H1 (cell line): ENCODE measurements at regions not wholly inside any gene's neighbourhood (a gene's known extent, or its start where the extent isn't known, plus 50 kb on each side); places are given as distances from the start of the nearest gene placed in this dataset.

Experiments used
- CTCF ChIA-PET: fragments of 300-600 bp; sonication (Branson Sonifier 250); formaldehyde crosslinking; loops from one replicate; lab custom pipeline; 2021; ENCODE audit not compliant: partially characterized antibody; lab: Charles Lee
- POLR2A ChIA-PET: fragments of 300-600 bp; sonication (Branson Sonifier 250); formaldehyde crosslinking; loops from one replicate; lab custom pipeline; 2021; ENCODE audit warnings: inconsistent platforms; ENCODE audit not compliant: partially characterized antibody; lab: Charles Lee
- DNase-seq, 2 experiments: peaks; one replicate each; pipeline versions ENCODE4 v3.0.0 to v3.0.0-alpha.2; 2010 to 2022; ENCODE audit warnings: low spot score in 2 of 2, low read depth in 1 of 2, mixed read lengths in 1 of 2
- FAIRE-seq: peaks from 2 replicates; lab custom pipeline; 2011; peaks lifted over from hg19 to GRCh38; lab: Jason Lieb, UNC
- H2AFZ ChIP-seq: 2 replicates; pipeline ENCODE4 v1.8.1; 2012; ENCODE audit warnings: low read length, inconsistent platforms
- H2AK5ac ChIP-seq: 2 replicates; pipeline ENCODE4 v1.6.1; 2013; ENCODE audit warnings: low read depth, low read length
- H2BK120ac ChIP-seq: replicated peaks from 2 replicates; pipeline ENCODE3; 2013; ENCODE audit warnings: low read depth, low read length, inconsistent platforms
- H2BK12ac ChIP-seq: 2 replicates; pipeline ENCODE4 v1.6.1; 2013; ENCODE audit warnings: low read depth, low read length
- H2BK15ac ChIP-seq: 2 replicates; pipeline ENCODE4 v1.6.1; 2013; ENCODE audit warnings: low read length
- H2BK20ac ChIP-seq: 2 replicates; pipeline ENCODE4 v1.6.1; 2013; ENCODE audit warnings: low read length
- H2BK5ac ChIP-seq: 2 replicates; pipeline ENCODE4 v1.6.1; 2013; ENCODE audit warnings: low read depth, low read length
- H3K14ac ChIP-seq: 2 replicates; pipeline ENCODE4 v1.6.1; 2013; ENCODE audit warnings: inconsistent platforms; ENCODE audit not compliant: insufficient read length
- H3K18ac ChIP-seq: 2 replicates; pipeline ENCODE4 v1.6.1; 2013; ENCODE audit warnings: low read length; ENCODE audit errors: extremely low read depth
- H3K23ac ChIP-seq: 2 replicates; pipeline ENCODE4 v1.6.1; 2013; ENCODE audit warnings: inconsistent platforms; ENCODE audit not compliant: insufficient read length
- H3K23me2 ChIP-seq: 2 replicates; pipeline ENCODE4 v1.6.1; 2013; ENCODE audit warnings: low read depth, low read length
- H3K27ac ChIP-seq: 2 replicates; pipeline ENCODE4 v1.6.1; 2011; ENCODE audit warnings: low read depth, low read length, inconsistent platforms
- H3K27me3 ChIP-seq, 4 experiments: replicated peaks in 1 of 4; 1 replicate in 1 of 4; 2 replicates in 3 of 4; pipeline versions ENCODE4 v1.6.1 to v1.8.1; 2011 to 2013; ENCODE audit warnings: low read length in 3 of 4, mild to moderate bottlenecking in 3 of 4, inconsistent platforms in 2 of 4, mixed read lengths in 2 of 4, moderate library complexity in 1 of 4; ENCODE audit not compliant: control insufficient read depth in 3 of 4, insufficient read depth in 3 of 4; ENCODE audit errors: extremely low read depth in 1 of 4
- H3K36me3 ChIP-seq, 4 experiments: 2 replicates each; pipeline versions ENCODE4 v1.6.1 to v1.8.1; 2011 to 2013; ENCODE audit warnings: mild to moderate bottlenecking in 4 of 4, low read length in 3 of 4, moderate library complexity in 2 of 4, control low read depth in 1 of 4, inconsistent platforms in 1 of 4; ENCODE audit not compliant: insufficient read depth in 4 of 4, control insufficient read depth in 2 of 4
- H3K4ac ChIP-seq: replicated peaks from 2 replicates; pipeline ENCODE3; 2013; ENCODE audit warnings: low read length, low read depth, mixed read lengths, inconsistent platforms; ENCODE audit not compliant: insufficient read length
- H3K4me1 ChIP-seq, 4 experiments: replicated peaks in 1 of 4; 1 replicate in 1 of 4; 2 replicates in 3 of 4; pipeline versions ENCODE4 v1.6.1 to v1.8.1; 2011 to 2013; ENCODE audit warnings: low read length in 3 of 4, inconsistent platforms in 2 of 4, mixed read lengths in 1 of 4; ENCODE audit not compliant: insufficient read depth in 4 of 4, control insufficient read depth in 3 of 4
- H3K4me2 ChIP-seq, 2 experiments: 2 replicates each; pipeline versions ENCODE4 v1.6.1 to v1.8.1; 2011 to 2013; ENCODE audit warnings: low read depth in 2 of 2, low read length in 2 of 2, control low read depth in 1 of 2, inconsistent platforms in 1 of 2, mild to moderate bottlenecking in 1 of 2; ENCODE audit not compliant: insufficient read depth in 1 of 2
- H3K4me3 ChIP-seq, 4 experiments: fragments of 200-600, 300-600 bp in 1 of 4; sonication (generic), shearing (Covaris generic), sonication (Bioruptor Twin) in 1 of 4; 2 replicates each; pipeline versions ENCODE4 v1.5.1 to v1.8.1; 2011 to 2016; ENCODE audit warnings: low read length in 4 of 4, low read depth in 3 of 4, control low read depth in 2 of 4, inconsistent platforms in 2 of 4, mild to moderate bottlenecking in 2 of 4, mixed read lengths in 1 of 4, moderate library complexity in 1 of 4; ENCODE audit not compliant: insufficient read depth in 2 of 4; ENCODE audit errors: extremely low read depth in 1 of 4
- H3K56ac ChIP-seq: replicated peaks from 2 replicates; pipeline ENCODE3; 2013; ENCODE audit warnings: low read depth, mild to moderate bottlenecking, mixed read lengths, low read length, inconsistent platforms; ENCODE audit not compliant: insufficient read length
- H3K79me1 ChIP-seq: 2 replicates; pipeline ENCODE4 v1.6.1; 2013; ENCODE audit warnings: low read depth, low read length, control low read depth
- H3K79me2 ChIP-seq, 2 experiments: 2 replicates each; pipeline versions ENCODE4 v1.6.1 to v1.8.1; 2012 to 2013; ENCODE audit warnings: low read length in 2 of 2, mild to moderate bottlenecking in 2 of 2, inconsistent platforms in 1 of 2; ENCODE audit not compliant: insufficient read depth in 2 of 2, control insufficient read depth in 1 of 2
- H3K9ac ChIP-seq, 4 experiments: replicated peaks in 1 of 4; 1 replicate in 1 of 4; 2 replicates in 3 of 4; pipeline versions ENCODE4 v1.6.1 to v1.8.1; 2011 to 2013; ENCODE audit warnings: low read depth in 3 of 4, low read length in 3 of 4, control low read depth in 2 of 4, mild to moderate bottlenecking in 2 of 4, moderate library complexity in 2 of 4, inconsistent platforms in 1 of 4; ENCODE audit errors: extremely low read depth in 1 of 4
- H3K9me3 ChIP-seq, 2 experiments: 2 replicates each; pipeline versions ENCODE4 v1.6.1 to v1.8.1; 2012 to 2013; ENCODE audit warnings: mild to moderate bottlenecking in 2 of 2, moderate library complexity in 2 of 2, control low read depth in 1 of 2, inconsistent platforms in 1 of 2, low read depth in 1 of 2, low read length in 1 of 2, mixed read lengths in 1 of 2; ENCODE audit not compliant: insufficient read depth in 2 of 2
- H4K20me1 ChIP-seq, 2 experiments: replicated peaks in 1 of 2; 2 replicates each; pipeline versions ENCODE3 to v1.8.1; 2011 to 2013; ENCODE audit warnings: inconsistent platforms in 2 of 2, low read length in 2 of 2, mild to moderate bottlenecking in 1 of 2; ENCODE audit not compliant: insufficient read depth in 2 of 2, control insufficient read depth in 1 of 2
- H4K5ac ChIP-seq: 2 replicates; pipeline ENCODE4 v1.6.1; 2013; ENCODE audit warnings: low read length, low read depth, mixed read lengths, inconsistent platforms; ENCODE audit not compliant: insufficient read length
- H4K8ac ChIP-seq: 2 replicates; pipeline ENCODE4 v1.8.0; 2013; ENCODE audit warnings: mild to moderate bottlenecking, moderate library complexity, low read length, inconsistent platforms; ENCODE audit not compliant: insufficient read depth; ENCODE audit errors: extremely low read depth
- H4K91ac ChIP-seq: replicated peaks from 2 replicates; pipeline ENCODE3; 2013; ENCODE audit warnings: low read length, mixed read lengths, inconsistent platforms; ENCODE audit not compliant: insufficient read length
- EGR1 ChIP-seq: IDR thresholded peaks from 2 replicates; pipeline ENCODE4 v1.6.1; 2011; ENCODE audit warnings: low read depth, low read length, borderline replicate concordance
- FOSL1 ChIP-seq: IDR thresholded peaks from 2 replicates; pipeline ENCODE4 v1.6.1; 2011; ENCODE audit warnings: mild to moderate bottlenecking, low read depth, low read length, moderate library complexity; ENCODE audit not compliant: insufficient read depth
- NANOG ChIP-seq: IDR thresholded peaks from 2 replicates; pipeline ENCODE4 v1.6.1; 2011; ENCODE audit warnings: low read length, low read depth, mild to moderate bottlenecking, inconsistent platforms; ENCODE audit not compliant: insufficient read depth, poor library complexity, severe bottlenecking
- WGBS, 2 experiments: shearing (Covaris generic) in 1 of 2; methylation state at CpG; one replicate each; pipeline versions ENCODE4 v1.1.6 to v1.1.7; 2013 to 2015; ENCODE audit warnings: low lambda C conversion rate in 2 of 2, mixed read lengths in 2 of 2, inconsistent platforms in 1 of 2, low coverage in 1 of 2, missing lambda C conversion rate in 1 of 2; ENCODE audit not compliant: insufficient replicate concordance in 2 of 2, insufficient coverage in 1 of 2, insufficient read length in 1 of 2; ENCODE audit errors: extremely low coverage in 1 of 2, missing lambda C conversion rate in 1 of 2; 5-methylcytosine and 5-hydroxymethylcytosine counted together

DNA sequence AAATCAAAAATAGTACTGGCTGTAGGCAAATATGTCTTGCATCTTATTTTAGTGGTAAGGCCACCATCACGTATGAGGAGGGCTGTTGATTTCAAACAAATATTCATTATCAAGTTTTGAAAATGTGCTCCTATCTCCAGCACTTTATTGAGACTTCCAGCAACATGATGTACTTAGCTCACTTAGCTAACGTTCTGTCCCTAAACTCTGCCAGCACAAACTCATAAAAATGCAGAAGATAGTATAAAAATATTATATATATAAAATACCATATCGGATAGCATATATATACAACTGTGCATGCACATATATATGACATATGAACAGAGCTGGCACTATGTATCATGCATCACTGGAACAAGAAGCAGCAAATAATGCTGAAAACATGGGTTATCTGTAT is 762.3 kb downstream of the C6orf118 start:
- no peak overlapping the region for H3K56ac ChIP-seq
- H3K4me3 ChIP-seq = no peak overlapping the region
- H3K79me1 ChIP-seq = no peaks in the 10 kb centered on the region
- H2BK12ac ChIP-seq = no peak overlapping the region
- no peak overlapping the region for H3K23ac ChIP-seq
- no peak overlapping the region for H3K4me2 ChIP-seq
- TF ChIP-seq EGR1 (no peak), NANOG (no peak), FOSL1 (no peak)
- H3K18ac ChIP-seq = no peak overlapping the region
- no peak overlapping the region for H2AK5ac ChIP-seq
- H2AFZ ChIP-seq = no peak overlapping the region
- H4K5ac ChIP-seq = no peak overlapping the region
- no peaks in the 10 kb centered on the region for H3K79me2 ChIP-seq
- H2BK20ac ChIP-seq = no peak overlapping the region
- H4K20me1 ChIP-seq = no peaks in the 10 kb centered on the region
- H3K4ac ChIP-seq = no peak overlapping the region
- 0 out of 4 replicates have a peak, but pooled peaks cover 0 to 3% of the 10 kb centered on the region in 2 experiments for H3K9me3 ChIP-seq
- H3K36me3 ChIP-seq = no peaks in the 10 kb centered on the region
- no peak overlapping the region for H2BK120ac ChIP-seq
- no peaks in the 10 kb centered on the region for H3K4me1 ChIP-seq
- FAIRE-seq (no peak), DNase-seq (no peak)
- H3K14ac ChIP-seq = no peak overlapping the region
- no peak overlapping the region for H4K91ac ChIP-seq
- CTCF ChIA-PET = interaction anchor here (1.3 kb wide), 1 partner anchor 14 kb away, joined by 3 read pairs; no protein-coding TSS in a partner anchor
- H2BK5ac ChIP-seq = no peak overlapping the region
- POLR2A ChIA-PET = no interaction called here
- no peak overlapping the region for H3K9ac ChIP-seq
- no peak overlapping the region for H3K27ac ChIP-seq
- no peaks in the 10 kb centered on the region for H3K27me3 ChIP-seq
- H2BK15ac ChIP-seq = no peak overlapping the region
- no peaks in the 10 kb centered on the region for H3K23me2 ChIP-seq
- H4K8ac ChIP-seq = no peak overlapping the region
- WGBS, 2 experiments = 94% methylated on average over 3 of the region's 3 CpGs; no CpG with 5 or more reads in 1 of the 2 experiments
